H9 (cell line): ENCODE measurements at regions not wholly inside any gene's neighbourhood (a gene's known extent, or its start where the extent isn't known, plus 50 kb on each side); places are given as distances from the start of the nearest gene placed in this dataset.

Source experiments
- DNase-seq: peaks from one replicate; pipeline ENCODE4 v3.0.0-alpha.2; 2017
- H2AFZ ChIP-seq: one replicate; pipeline ENCODE4 v1.6.1; 2013; ENCODE audit warnings: mild to moderate bottlenecking, low read length, control low read depth, moderate library complexity
- H2AK5ac ChIP-seq: 2 replicates; pipeline ENCODE4 v1.6.1; 2013; ENCODE audit warnings: low read length, control low read depth, mixed read lengths; ENCODE audit not compliant: insufficient read length
- H2BK120ac ChIP-seq: one replicate; pipeline ENCODE4 v1.6.1; 2013; ENCODE audit warnings: low read depth, mild to moderate bottlenecking, low read length, control low read depth, inconsistent platforms; ENCODE audit not compliant: poor library complexity, severe bottlenecking
- H2BK12ac ChIP-seq: 2 replicates; pipeline ENCODE4 v1.6.1; 2013; ENCODE audit warnings: low read length, control low read depth, mixed read lengths, low read depth; ENCODE audit not compliant: insufficient read length
- H2BK15ac ChIP-seq: 2 replicates; pipeline ENCODE4 v1.6.1; 2013; ENCODE audit warnings: low read depth, low read length, control low read depth
- H2BK20ac ChIP-seq: one replicate; pipeline ENCODE4 v1.6.1; 2013; ENCODE audit warnings: low read depth, mild to moderate bottlenecking, low read length, control low read depth, inconsistent platforms; ENCODE audit not compliant: poor library complexity, severe bottlenecking
- H2BK5ac ChIP-seq: 2 replicates; pipeline ENCODE4 v1.6.1; 2013; ENCODE audit warnings: low read length, control low read depth, mixed read lengths; ENCODE audit not compliant: insufficient read length
- H3K14ac ChIP-seq: 2 replicates; pipeline ENCODE4 v1.6.1; 2013; ENCODE audit warnings: low read length, control low read depth; ENCODE audit not compliant: insufficient read depth
- H3K18ac ChIP-seq: 2 replicates; pipeline ENCODE4 v1.6.1; 2013; ENCODE audit warnings: low read depth, mild to moderate bottlenecking, mixed read lengths, low read length, control low read depth; ENCODE audit not compliant: insufficient read length
- H3K23ac ChIP-seq: 2 replicates; pipeline ENCODE4 v1.6.1; 2013; ENCODE audit warnings: low read length, control low read depth, mixed read lengths, low read depth; ENCODE audit not compliant: insufficient read length
- H3K23me2 ChIP-seq: 2 replicates; pipeline ENCODE4 v1.6.1; 2013; ENCODE audit warnings: low read depth, mild to moderate bottlenecking, mixed read lengths, low read length, control low read depth; ENCODE audit not compliant: insufficient read length, poor library complexity, severe bottlenecking
- H3K27ac ChIP-seq: 2 replicates; pipeline ENCODE4 v1.5.1; 2013; ENCODE audit warnings: low read length, control low read depth, mixed read lengths, low read depth; ENCODE audit not compliant: insufficient read length
- H3K27me3 ChIP-seq: 2 replicates; pipeline ENCODE4 v1.6.1; 2013; ENCODE audit warnings: low read length, control low read depth, inconsistent platforms; ENCODE audit not compliant: insufficient read depth
- H3K4ac ChIP-seq: 2 replicates; pipeline ENCODE4 v1.6.1; 2013; ENCODE audit warnings: low read depth, mild to moderate bottlenecking, control low read depth, inconsistent platforms, low read length, moderate library complexity
- H3K4me1 ChIP-seq: 2 replicates; pipeline ENCODE4 v1.6.1; 2013; ENCODE audit warnings: low read length, control low read depth, inconsistent platforms; ENCODE audit not compliant: insufficient read depth
- H3K4me2 ChIP-seq: 2 replicates; pipeline ENCODE4 v1.6.1; 2013; ENCODE audit warnings: low read length, control low read depth, mixed read lengths; ENCODE audit not compliant: insufficient read length, insufficient read depth
- H3K56ac ChIP-seq: 2 replicates; pipeline ENCODE4 v1.6.1; 2013; ENCODE audit warnings: low read depth, mild to moderate bottlenecking, mixed read lengths, low read length, control low read depth; ENCODE audit not compliant: insufficient read length
- H3K79me1 ChIP-seq: 2 replicates; pipeline ENCODE4 v1.6.1; 2013; ENCODE audit warnings: low read depth, mild to moderate bottlenecking, moderate library complexity, low read length, control low read depth, inconsistent platforms; ENCODE audit not compliant: insufficient read depth, poor library complexity, severe bottlenecking
- H3K79me2 ChIP-seq: 2 replicates; pipeline ENCODE4 v1.6.1; 2013; ENCODE audit warnings: low read length, control low read depth, inconsistent platforms; ENCODE audit not compliant: insufficient read depth
- H3K9ac ChIP-seq: 2 replicates; pipeline ENCODE4 v1.6.1; 2013; ENCODE audit warnings: low read length, control low read depth, mixed read lengths; ENCODE audit not compliant: insufficient read length; ENCODE audit errors: extremely low read depth
- H3K9me3 ChIP-seq: one replicate; pipeline ENCODE4 v1.6.1; 2013; ENCODE audit warnings: low read depth, low read length, inconsistent platforms; ENCODE audit not compliant: control insufficient read depth
- H3T11ph ChIP-seq: one replicate; pipeline ENCODE4 v1.6.1; 2013; ENCODE audit warnings: mild to moderate bottlenecking, low read length, control low read depth, inconsistent platforms
- H4K20me1 ChIP-seq: one replicate; pipeline ENCODE4 v1.6.1; 2013; ENCODE audit not compliant: control insufficient read depth, insufficient read length, insufficient read depth
- H4K5ac ChIP-seq: 2 replicates; pipeline ENCODE4 v1.6.1; 2013; ENCODE audit warnings: low read depth, mild to moderate bottlenecking, mixed read lengths, low read length, control low read depth; ENCODE audit not compliant: insufficient read length
- H4K8ac ChIP-seq: replicated peaks from 2 replicates; pipeline ENCODE4 v1.6.1; 2013; ENCODE audit warnings: low read length, control low read depth, mixed read lengths, low read depth; ENCODE audit not compliant: insufficient read length
- H4K91ac ChIP-seq: 2 replicates; pipeline ENCODE4 v1.6.1; 2013; ENCODE audit warnings: low read depth, mild to moderate bottlenecking, moderate library complexity, mixed read lengths, low read length, control low read depth; ENCODE audit not compliant: insufficient read length
- H3K27ac Mint-ChIP-seq, 3 experiments: 2 replicates in 2 of 3; 3 replicates in 1 of 3; pipeline ENCODE4 v1.8.0; 2020 to 2021; ENCODE audit warnings: mixed read lengths in 3 of 3, mild to moderate bottlenecking in 1 of 3, moderate library complexity in 1 of 3
- H3K27me3 Mint-ChIP-seq: 2 replicates; pipeline ENCODE4 v1.8.0; 2021; ENCODE audit warnings: low read depth, mild to moderate bottlenecking, moderate library complexity, mixed read lengths
- H3K36me3 Mint-ChIP-seq, 3 experiments: 2 replicates in 2 of 3; 3 replicates in 1 of 3; pipeline ENCODE4 v1.8.0; 2020 to 2021; ENCODE audit warnings: low read depth in 3 of 3, mixed read lengths in 3 of 3; ENCODE audit not compliant: insufficient read depth in 1 of 3
- H3K4me1 Mint-ChIP-seq, 2 experiments: 2 replicates each; pipeline ENCODE4 v1.8.0; 2020; ENCODE audit warnings: mixed read lengths in 2 of 2
- H3K4me3 Mint-ChIP-seq, 2 experiments: 2 replicates in 1 of 2; 3 replicates in 1 of 2; pipeline ENCODE4 v1.8.0; 2020 to 2021; ENCODE audit warnings: mild to moderate bottlenecking in 2 of 2, mixed read lengths in 2 of 2, moderate library complexity in 1 of 2
- H3K9me3 Mint-ChIP-seq, 2 experiments: 2 replicates in 1 of 2; 3 replicates in 1 of 2; pipeline ENCODE4 v1.8.0; 2020; ENCODE audit warnings: mild to moderate bottlenecking in 2 of 2, mixed read lengths in 2 of 2, moderate library complexity in 1 of 2
- WGBS: extraction: QIAGEN DNeasy Blood & Tissue Kit; methylation state at CpG from one replicate; pipeline ENCODE4 v1.1.7; 2013; ENCODE audit warnings: missing lambda C conversion rate, low lambda C conversion rate, mixed read lengths; ENCODE audit not compliant: insufficient read length; ENCODE audit errors: extremely low coverage; 5-methylcytosine and 5-hydroxymethylcytosine counted together
- TF ChIP-seq, protein P1 (sequence below): fragments of 200-600 bp; sonication (generic); conservative IDR thresholded peaks from 3 replicates; pipeline ENCODE4 v1.8.0; 2021; ENCODE audit warnings: antibody characterized with exemption, mild to moderate bottlenecking

DNA sequence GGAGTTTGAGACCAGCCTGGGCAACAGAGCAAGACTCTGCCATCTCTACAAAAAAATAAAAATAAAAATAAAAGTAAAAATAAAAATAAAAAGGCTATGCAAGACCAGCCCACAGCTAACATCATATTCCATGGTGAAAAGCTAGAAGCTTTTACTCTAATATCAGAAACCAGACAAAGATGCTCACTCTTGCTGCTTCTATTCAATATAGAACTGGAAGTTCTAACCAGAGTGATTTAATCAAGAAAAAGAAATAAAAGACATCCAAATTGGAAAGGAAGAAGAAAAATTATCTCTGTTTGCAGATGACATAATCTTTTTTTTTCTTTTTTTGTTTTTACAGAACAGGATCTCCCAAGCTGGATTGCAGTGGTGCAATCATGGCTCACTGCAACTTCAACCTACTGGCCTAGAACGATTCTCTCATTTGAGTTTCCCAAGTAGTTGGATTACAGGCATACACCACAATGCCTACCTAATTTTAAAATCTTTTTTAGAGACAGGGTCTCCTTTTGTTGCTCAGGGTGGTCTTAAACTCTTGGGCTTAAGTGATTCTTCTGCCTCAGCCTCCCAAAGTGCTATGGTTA is 100.7 kb upstream of the JAG1 start:
- H3K4me3 Mint-ChIP-seq, result no peak overlapping the region
- Histone ChIP-seq H4K91ac (no peak overlapping the region), H4K20me1 (no peaks in the 10 kb centered on the region), H3K4ac (no peak overlapping the region), H3T11ph (no peak overlapping the region), H2AFZ (no peak overlapping the region), H3K56ac (no peak overlapping the region), H2BK5ac (no peak overlapping the region), H4K5ac (no peak overlapping the region), H3K23ac (no peak overlapping the region), H3K23me2 (no peaks in the 10 kb centered on the region), H3K27ac (no peak overlapping the region), H2BK12ac (no peak overlapping the region), H2BK120ac (no peak overlapping the region), H4K8ac (no peak overlapping the region), H3K79me1 (no peaks in the 10 kb centered on the region), H3K27me3 (no peaks in the 10 kb centered on the region), H3K79me2 (no peaks in the 10 kb centered on the region), H3K4me1 (peaks cover 5% of the 10 kb centered on the region), H3K9me3 (no peaks in the 10 kb centered on the region), H2BK20ac (no peak overlapping the region), H2BK15ac (no peak overlapping the region), H3K4me2 (no peak overlapping the region), H3K18ac (no peak overlapping the region), H2AK5ac (no peak overlapping the region), H3K14ac (no peak overlapping the region), H3K9ac (no peak overlapping the region)
- DNase-seq, result no peak
- H3K27me3 Mint-ChIP-seq, result no peaks in the 10 kb centered on the region
- H3K27ac Mint-ChIP-seq, result no peak overlapping the region
- peaks cover 24 to 42% of the 10 kb centered on the region in 2 experiments for H3K4me1 Mint-ChIP-seq
- no CpG with 5 or more reads among the region's 1 CpG for WGBS
- H3K36me3 Mint-ChIP-seq, result no peaks in the 10 kb centered on the region
- TF ChIP-seq, protein P1, sequence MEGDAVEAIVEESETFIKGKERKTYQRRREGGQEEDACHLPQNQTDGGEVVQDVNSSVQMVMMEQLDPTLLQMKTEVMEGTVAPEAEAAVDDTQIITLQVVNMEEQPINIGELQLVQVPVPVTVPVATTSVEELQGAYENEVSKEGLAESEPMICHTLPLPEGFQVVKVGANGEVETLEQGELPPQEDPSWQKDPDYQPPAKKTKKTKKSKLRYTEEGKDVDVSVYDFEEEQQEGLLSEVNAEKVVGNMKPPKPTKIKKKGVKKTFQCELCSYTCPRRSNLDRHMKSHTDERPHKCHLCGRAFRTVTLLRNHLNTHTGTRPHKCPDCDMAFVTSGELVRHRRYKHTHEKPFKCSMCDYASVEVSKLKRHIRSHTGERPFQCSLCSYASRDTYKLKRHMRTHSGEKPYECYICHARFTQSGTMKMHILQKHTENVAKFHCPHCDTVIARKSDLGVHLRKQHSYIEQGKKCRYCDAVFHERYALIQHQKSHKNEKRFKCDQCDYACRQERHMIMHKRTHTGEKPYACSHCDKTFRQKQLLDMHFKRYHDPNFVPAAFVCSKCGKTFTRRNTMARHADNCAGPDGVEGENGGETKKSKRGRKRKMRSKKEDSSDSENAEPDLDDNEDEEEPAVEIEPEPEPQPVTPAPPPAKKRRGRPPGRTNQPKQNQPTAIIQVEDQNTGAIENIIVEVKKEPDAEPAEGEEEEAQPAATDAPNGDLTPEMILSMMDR, result no peak
- H3K9me3 Mint-ChIP-seq, result no peaks in the 10 kb centered on the region
